Limb (tissue), 2 donors: ENCODE measurements at regions not wholly inside any gene's neighbourhood (a gene's known extent, or its start where the extent isn't known, plus 50 kb on each side); places are given as distances from the start of the nearest gene placed in this dataset.
"Not testable (repeated sequence)": the region's sequence is repeated elsewhere in the genome, so short reads cannot be mapped to it uniquely, and the experiment has no call there.

ENCODE experiments used
- DNase-seq, 2 donors: peaks; one replicate each; pipeline ENCODE4 v3.0.0-alpha.2; 2016; ENCODE audit errors: extremely low spot score in 2 of 2

DNA sequence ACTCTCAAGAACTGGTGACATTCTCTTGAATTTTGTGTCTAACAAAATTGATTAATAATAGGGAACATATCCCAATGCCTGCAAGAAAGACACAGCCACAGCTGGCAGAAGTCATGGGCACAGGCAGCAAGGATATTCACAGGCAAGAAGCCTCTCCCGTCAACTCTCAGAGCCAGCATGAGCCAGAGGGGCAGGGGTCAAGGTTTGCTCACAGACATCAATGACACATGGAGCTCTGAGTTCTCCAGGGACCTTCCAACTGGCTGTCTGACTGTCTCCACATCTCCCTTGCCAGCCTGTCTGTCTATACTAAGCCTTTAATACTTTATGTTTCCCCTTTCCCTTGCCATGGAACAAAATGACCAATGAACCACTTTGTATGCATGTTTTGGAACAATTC is 101.5 kb upstream of the RAB4A start:
- DNase-seq: no peak

DNA sequence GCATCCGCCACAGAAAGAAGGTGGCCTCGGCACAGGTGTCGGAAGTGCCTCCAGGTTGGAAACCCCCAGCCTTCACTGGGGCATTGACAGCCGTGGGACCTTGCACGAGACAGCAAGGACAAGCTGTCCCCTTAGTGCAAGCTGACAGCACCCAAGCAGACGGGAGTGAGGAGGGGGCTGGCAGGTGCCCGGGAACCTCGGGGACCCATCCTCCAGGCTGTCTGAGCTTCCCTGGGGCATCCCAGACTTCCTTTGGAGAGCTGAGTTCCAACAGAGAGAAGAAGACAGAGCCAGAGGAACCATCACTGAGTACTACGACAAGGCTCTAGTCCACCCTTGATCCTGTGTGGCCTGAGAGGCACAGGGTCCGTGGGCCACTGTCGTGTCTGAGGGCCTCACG is 100.6 kb upstream of the RAB4A start:
- no peak for DNase-seq

DNA sequence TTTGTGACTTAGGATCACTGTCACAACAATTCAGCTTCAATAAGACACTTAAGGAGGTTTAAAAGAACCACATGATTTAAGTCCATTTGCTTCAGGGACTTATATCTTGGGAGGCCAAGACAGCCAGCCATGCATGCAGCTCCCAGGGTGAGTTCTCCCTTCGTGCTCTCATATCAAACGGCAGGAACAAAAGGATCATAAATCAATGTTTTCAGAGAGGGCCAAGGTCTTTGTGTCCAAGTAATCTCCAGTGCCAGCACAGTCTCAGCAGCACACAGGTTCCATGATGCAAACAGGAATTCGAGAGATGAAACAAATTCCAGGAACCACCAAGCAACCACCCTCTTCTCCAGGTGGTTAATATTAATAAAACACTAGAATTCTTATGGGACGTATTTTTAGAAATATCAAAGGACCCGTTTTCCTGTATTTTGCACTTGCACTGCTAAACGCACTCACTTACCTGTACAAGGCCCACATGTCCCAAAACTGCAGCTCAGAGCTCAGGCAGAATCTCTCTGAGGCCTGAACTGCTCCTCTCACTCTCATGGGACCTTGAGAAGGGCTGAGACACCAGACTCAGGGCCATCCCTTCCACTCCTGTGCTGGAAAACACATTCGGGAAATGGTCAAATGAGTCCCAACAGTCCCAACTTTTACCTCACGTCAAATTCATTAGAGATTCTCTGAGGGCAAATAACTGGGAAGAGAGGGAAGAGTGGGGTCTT is 100.0 kb upstream of the RAB4A start:
- DNase-seq: no peak

DNA sequence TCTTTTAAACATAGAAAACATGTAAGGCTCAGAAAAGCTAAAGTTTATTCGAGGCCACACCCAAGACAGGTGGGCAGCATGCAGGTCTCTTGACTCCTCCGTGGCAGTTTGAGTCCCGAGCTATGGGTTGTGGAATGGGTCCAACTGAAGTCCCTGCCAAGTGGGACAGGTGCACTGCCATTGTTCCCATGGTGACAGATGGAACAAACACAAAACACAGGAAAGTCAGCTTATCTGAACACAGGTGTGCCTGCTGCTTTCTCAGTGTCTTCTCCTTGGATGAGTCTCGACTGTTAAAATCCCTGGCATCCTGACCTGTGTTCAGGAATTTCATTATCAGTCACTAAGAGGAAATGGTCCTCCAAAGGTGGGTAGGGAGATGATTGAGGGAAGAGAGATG is 99.0 kb upstream of the RAB4A start:
- DNase-seq: no peak

DNA sequence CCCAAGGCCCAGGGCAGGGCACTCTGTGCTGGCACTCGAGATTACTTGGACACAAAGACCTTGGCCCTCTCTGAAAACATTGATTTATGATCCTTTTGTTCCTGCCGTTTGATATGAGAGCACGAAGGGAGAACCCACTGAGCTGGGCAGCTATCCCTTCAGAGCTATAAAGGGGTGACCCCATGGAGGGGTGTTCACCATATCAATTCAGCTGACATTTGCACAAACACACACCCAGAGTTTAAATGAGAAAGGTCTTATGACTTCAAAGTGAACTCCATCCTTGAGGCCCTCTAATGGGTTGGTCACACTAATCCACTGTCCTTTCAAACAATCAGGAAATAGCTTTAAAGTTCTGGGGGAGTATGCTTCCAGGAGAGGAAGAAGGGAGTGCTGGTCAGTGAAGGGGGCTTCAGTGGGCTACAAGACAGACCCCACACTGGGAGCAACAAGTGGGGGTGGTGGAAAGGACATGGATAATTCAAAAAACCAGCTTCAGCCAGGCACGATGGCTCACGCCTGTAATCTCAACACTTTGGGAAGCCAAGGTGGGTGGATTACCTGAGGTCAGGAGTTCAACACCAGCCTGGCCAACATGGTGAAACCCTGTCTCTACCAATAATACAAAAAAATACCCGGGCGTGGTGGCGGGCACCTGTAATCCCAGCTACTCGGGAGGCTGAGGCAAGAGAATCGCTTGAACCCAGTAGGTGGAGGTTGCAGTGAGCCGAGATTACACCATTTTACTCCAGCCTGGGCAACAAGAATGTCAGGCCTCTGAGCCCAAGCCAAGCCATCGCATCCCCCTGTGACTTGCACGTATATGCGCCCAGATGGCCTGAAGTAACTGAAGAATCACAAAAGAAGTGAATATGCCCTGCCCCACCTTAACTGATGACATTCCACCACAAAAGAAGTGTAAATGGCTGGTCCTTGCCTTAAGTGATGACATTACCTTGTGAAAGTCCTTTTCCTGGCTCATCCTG is 97.1 kb upstream of the RAB4A start:
- DNase-seq: not testable (repeated sequence)

DNA sequence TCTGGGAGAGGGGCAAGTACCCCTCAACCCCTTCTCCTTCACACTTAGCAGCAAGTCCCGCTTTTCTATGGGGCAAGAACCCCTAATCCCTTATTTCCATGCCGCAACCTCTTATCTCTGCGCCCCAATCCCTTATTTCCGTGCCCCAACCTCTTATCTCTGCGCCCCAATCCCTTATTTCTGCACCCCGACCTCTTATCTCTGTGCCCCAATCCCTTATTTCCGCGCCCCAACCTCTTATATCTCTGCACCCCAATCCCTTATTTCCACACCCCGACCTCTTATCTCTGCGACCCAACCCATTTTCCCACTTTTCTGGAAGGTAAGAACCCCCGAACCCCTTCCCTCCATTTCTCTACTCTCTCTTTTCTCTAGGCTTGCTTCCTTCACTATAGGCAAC is 95.6 kb upstream of the RAB4A start:
- DNase-seq: not testable (repeated sequence)

DNA sequence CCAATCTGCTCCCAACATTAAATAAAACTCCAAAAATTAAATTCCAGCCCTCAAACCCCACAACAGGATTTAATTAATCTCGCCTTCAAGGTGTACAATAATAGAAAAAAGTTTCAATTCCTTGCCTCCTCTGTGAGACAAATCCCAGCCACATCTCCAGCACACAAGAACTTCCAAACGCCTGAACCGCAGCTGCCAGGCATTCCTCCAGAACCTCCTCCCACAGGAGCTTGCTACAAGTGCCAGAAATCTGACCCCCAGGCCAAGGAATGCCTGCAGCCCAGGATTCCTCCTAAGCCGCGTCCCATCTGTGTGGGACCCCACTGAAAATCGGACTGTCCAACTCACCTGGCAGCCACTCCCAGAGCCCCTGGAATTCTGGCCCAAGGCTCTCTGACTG is 94.5 kb upstream of the RAB4A start:
- not testable (repeated sequence) for DNase-seq

DNA sequence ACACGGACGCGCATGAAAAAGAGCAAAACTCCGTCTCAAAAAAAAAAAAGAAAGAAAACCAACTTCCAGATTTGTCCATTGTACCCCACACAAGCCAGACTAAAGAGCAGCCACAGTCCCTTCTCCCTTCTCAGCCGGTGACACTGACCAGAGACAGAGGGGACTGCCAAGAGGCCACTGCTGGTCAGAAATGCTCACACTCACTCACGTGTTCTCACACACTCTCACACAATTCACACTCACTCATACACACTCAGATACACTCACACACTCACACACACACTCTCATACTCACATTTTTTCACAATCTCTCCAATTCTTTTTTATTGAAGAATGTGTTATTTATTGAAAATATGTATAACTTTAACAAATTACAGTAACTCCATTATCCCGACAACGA is 90.8 kb upstream of the RAB4A start:
- DNase-seq: no peak

DNA sequence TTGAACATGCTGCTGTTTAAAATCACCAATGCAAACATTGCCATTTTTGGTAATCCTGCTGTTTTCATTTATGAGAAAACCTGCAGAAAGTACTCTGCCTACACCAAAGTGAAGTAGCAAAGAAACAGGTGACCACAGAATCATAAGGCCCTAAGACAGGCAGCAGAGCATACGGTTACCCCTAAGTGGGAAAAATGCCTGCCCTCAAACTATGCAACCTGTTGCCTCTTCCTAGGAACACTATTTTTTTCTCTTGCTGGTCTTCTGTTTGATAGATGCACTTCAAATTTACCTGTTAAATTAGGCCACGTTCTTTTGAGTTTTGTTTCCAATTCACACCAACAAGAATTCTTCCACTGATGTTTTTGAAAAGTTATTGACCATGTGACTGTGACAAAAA is 89.5 kb upstream of the RAB4A start:
- DNase-seq: no peak

DNA sequence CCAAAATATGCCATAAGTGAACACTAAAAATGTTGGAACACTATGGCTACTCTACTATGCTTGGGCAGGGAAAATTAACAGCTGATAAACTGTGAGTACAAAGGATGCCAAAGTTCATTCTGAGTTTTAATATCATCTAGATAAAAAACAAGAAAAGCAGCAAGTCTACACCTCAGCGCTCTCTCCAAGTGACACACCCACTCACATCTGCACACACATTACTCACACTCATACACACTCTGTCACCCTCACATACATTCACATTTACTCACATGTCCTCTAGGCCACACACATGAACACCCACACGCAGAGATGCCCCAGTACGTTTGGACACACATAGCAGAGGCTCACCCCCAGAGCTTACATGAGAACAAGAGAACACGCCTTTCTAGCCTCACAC is 87.3 kb upstream of the RAB4A start:
- no peak for DNase-seq

DNA sequence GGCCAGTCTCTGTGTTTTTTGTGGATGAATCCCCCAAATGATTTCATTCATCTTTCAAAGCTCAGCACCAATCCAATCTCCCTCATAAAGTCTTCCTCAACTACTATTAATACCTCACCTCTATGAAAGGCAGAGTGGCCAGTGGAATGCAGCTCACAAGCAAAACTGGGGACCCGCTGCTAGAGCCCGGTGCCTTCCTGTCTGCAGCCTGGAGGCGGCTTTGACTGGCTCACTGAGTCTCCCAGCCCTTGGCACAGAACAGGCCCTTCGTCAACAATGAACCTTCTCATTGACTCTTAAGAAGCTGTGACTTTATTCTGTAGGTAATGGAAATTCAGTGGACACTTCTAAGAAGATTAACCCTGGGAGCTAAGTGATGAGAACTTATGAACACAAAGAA is 86.8 kb upstream of the RAB4A start:
- no peak for DNase-seq

DNA sequence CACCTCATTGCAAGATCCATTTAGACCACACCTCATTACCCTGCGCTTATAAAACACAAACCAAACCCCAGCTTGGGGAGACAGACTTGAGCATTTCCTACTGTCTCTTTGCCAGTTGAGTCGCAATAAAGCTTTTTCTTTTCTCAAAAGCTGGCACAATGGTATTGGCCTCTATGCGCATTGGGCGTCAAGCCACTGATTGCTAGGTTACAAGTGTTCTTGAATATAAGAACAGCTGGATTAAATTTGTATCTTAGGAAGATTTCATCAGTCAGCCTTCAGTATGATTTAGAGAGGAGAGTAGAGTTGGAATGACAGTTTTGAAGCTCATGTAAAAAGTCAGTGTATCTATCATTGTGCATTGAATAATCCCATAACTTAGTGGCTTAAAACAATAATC is 84.9 kb upstream of the RAB4A start:
- no peak for DNase-seq

DNA sequence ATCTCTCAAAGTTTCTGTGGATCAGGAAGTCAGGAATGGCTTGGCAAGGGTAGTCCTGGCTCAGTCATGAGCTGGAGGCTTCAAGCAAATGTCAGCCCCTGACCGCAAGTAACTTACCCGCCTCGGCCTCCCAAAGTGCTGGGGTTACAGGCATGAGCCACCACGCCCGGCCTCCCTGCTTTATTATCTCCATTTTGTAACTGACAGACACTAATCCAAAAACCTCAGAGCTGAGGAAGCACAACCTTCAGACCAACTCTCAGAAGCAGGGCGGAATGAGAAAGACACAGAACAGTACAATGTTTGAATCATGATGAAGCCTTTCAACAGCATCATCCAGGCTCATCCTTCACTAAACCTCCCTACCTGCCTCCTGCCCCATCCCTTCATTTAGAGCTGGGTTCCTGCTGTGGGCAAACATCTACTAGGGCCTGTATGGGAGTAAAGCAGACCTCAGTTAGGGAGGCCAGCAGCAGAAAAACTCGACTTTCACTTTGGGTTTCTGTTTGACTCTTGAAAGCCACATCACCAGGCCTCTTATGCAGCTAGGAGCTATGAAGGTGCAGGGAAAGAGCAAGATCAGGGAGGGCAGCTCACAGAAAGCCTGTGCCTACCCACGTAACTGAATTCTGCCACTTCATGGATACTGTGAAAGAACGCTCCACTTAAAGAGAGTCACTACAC is 84.4 kb upstream of the RAB4A start:
- DNase-seq: no peak

DNA sequence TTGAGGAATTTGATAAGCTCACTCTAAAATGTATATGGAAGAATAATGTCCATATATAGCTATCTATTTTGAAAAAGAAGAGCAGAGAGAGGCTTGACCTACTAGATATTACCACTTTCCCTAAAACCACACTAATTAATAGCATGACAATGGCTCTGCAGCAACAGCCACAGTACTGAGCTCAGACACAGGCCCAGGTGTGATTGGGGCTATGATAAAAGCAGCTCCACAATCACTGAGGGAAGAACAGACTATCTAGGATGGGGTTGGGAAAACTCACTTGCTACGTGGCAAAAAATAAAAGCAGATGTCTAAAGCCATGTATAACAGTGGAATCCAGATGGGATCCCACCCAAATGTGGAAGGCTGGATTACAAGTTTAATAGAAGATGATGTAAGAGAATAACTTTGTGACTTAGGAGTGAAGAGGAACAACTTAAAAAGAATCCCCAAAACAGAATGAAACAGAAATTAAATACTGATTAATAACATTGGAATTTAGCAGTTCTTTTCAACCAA is 80.8 kb upstream of the RAB4A start:
- no peak for DNase-seq

DNA sequence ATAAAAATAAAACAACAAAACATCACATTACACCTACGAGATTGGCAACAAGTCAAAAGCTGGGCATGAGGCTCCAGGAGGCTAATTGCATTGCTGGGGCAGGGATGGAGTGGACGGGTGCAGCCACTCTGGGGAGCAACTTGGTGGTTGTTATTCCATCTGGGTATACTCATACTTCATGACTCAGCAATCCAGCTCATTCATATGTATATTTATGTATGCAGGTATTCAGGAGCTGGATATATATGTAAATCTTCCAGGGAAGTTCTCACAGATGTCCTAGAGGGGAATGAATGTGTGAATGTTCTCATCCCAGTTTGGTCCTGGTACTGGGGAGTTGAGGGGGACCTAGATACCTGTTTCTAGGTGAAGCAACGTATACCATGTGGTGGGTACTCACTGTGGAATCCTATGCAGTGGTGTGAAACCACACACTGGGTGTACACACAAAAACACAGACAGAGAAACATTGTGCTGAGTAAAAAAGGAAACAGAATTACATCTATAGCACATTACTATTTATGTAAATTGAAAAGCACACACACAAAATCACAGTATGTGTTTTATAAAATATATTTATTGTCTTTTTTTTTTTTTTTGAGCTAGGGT is 79.7 kb upstream of the RAB4A start:
- DNase-seq: no peak

DNA sequence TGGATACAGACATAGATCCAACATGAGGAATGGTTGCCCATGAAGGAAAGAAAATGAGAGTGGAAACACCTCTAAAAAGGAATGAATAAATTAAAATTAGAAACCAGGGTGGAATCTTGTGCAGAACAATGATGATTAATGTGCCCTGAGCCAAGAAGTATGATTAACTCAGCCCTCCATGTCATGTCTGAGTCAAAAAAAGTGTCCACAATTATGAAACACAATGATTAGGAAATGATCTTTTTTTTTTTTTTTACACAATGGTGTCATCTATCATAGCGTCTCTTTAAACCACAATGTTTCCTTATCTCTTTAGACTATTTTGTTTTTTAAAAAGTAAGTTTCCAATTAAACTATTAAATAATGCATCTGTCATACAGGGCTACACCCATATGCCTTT is 78.9 kb upstream of the RAB4A start:
- DNase-seq: no peak

DNA sequence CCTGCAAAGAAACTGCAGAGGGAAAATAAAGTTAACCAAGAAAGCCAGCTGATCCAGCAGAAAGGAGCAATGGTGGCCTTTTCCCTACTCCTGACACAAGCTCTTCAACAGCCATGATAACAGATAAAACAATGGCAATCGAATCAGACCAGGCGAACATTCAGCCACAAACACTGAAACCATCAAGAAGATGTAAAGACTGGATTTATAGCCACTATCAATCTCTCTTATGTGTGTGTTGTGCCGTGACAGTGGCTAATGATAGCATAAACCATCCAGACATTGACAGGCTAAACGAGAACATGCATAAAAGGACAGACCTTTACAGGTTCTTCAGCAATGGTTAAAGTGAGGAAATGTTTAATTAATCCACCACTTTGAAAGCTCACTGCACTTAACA is 78.1 kb upstream of the RAB4A start:
- DNase-seq: no peak

DNA sequence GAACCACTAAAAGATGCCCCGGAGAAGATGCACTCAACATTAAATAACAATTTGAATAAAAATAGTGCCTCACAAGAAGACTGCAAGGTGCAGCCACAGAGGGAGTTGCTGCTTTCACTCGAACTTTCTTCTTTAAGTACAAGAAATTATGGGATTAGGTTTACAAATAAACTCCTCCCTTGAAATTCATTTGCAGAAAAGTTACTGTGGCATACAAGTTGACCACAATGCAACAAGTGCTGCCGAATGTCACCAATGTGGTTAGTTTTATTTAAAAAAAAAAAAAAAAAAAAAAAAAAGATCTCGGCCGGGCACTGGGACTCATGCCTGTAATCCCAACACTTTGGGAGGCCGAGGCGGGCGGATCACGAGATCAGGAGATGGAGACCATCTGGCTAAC is 76.8 kb upstream of the RAB4A start:
- DNase-seq: no peak

DNA sequence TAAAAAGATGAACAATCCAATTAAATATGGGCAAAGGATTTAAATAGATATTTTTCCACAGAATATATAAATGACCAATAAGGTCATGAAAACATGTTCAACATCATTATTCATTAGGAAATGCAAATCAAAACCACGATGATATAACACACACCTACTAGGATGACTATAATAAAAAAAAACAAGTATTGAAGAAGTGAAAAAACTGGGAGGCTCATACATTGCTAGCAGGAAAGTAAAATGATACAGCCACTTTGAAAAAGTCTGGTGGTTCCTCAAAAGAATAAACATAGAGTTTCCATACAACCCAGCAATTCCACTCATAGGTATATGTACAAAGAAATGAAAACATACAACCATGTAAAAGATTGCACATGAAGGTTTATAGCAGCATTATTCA is 75.7 kb upstream of the RAB4A start:
- DNase-seq: no peak

DNA sequence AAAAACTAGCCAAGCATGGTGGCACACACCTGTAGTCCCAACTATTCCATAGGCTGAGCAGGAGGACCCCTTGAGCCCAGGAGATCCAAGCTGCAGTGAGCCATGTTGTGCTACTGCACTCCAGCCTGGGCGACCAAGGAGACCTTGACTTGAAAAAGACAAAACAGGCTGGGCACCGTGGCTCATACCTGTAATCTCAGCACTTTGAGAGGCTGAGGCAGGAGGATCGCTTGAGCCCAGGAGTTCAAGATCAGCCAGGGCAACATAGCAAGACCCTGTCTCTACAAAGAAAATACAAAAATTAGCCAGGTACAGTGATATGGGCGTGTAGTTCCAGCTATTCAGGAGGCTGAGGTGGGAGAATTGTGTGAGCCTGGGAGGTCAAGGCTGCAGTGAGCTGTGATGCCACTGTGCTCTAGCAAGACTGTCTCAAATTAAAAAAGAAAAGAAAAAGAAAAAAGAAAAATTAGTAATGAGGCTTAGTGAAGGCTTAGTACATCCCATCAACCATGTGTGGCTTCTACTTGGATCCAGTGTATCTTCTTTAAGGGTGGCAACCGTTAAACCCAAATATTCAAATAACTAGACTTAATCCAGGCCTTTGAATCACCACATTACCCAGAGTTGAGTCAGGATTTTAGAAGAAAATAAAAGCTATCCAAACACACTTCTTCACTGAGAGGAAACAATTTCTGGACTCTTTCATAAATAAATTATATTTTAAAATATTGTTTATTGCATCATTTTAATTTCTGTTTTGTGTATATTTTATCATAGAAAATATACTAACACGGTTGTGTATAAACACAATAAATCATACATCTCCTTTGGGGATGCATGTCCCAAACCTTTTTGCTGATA is 74.3 kb upstream of the RAB4A start:
- DNase-seq: no peak

DNA sequence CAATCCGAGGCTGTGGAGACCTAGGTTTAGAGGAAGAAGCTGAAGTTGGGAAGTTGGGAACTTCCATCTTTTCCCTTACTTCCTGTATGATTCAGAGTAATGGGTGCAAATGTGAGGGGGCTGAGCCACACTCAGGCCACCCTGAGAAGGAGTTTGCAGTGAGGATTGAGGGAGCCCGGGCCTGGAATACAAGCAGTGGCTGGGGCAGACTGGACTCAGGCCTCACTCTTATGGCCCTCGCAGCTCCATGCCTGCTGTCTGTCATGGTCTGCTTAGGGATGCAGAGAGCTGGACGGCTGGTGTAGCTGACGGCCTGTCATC is 73.7 kb upstream of the RAB4A start:
- DNase-seq: no peak
